GM18867 (cell line): ENCODE measurements at regions not wholly inside any gene's neighbourhood (a gene's known extent, or its start where the extent isn't known, plus 50 kb on each side); places are given as distances from the start of the nearest gene placed in this dataset.

ENCODE experiments used
- ATAC-seq: cut with Tn5 transposase; IDR thresholded peaks from one replicate; pipeline ENCODE4 v1.9.1; 2021; ENCODE audit warnings: mild to moderate bottlenecking, moderate library complexity; ENCODE audit not compliant: unreplicated experiment

DNA sequence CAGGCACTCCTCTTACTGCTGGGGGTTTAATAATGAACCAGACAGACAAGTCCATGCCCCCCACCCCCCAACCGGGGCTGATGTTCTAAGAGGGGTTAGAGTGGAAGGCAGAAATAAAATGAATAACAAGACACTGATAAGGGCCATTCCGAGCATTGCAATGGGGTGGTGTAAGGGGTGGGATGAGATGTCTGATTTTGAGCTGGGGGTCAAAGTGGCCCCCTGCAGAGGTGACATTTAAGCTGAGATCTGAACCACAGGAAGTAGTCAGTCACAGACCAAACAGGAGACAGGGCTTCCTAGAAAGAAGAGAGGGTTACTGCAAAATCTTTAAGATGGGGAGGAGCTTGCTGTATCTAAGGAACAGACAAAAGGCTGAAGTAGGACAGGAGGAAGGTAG, 180.6 kb upstream of the SH3BP4 start:
- ATAC-seq, result no peak

DNA sequence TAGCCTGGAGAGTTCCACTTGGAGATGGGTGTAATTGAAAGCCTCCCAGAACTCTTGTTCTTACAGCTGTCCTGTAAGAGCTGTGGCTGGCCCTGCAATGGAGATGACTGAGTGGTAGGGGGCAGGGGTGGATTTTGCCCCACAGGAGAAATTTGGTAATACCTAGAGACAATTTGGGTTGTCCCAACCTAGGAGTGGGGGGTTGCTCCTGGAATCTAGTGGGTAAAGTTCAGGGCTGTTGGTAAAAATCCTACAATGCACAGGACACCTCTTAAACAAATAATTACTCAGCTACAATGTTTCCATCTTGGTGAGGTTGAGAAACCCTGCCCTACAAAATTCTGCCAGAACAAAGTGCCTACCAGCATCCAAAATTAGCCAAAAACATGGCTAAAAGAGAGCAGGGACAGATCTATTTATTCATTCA, 181.1 kb upstream of the SH3BP4 start:
- ATAC-seq, result no peak

DNA sequence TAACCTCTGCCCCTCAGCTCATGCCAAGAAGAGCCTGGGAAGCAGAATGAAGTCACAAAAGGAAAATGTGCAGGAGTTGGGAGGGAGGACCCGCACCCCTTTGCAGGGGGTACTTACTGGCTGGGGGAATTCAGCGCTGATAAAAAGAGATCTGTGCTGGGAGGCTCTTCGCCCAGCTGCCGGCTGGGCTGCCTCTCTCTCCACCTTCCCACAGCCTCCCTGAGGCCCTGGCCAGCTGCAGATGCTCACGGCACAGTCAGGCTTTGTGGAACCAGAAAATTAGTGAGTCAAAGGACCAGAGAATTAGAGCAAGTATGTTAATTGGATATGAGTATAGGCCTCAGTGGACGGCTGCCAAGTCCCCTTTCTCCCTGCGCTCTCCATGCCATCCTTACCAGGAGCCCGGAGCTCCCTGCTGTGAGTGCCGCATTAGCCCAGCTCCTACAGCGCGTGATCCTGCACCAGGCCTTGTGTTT, 181.7 kb upstream of the SH3BP4 start:
- ATAC-seq, result no peak

DNA sequence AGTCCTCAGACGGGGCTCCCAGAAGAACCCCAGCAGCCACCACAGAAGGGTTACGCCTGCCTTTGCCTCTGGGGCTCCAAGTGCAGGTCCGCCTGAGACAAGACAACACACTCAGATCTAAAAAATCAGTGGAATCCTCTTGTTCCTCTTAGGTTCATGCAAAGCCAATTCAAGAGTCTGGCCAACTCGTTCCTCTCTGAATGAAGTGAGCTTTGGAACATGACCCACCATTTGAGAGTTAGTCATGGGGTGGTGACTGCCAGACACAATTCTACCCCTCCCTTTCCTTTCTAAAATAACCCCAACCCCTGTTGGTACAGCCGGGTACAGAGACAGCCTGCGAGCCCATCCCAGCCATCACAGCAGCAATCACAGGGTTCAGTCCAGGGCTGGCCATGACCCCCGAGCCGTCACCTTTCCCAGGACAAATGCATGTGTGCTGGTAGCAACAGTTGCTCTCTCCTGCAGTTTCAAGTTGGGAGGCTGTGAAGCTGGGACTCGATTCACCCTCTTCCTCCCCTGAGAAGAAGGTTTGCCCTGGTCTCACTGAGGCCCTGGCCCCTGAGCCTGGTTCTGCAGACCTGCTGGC, 183.1 kb upstream of the SH3BP4 start:
- ATAC-seq, result no peak

DNA sequence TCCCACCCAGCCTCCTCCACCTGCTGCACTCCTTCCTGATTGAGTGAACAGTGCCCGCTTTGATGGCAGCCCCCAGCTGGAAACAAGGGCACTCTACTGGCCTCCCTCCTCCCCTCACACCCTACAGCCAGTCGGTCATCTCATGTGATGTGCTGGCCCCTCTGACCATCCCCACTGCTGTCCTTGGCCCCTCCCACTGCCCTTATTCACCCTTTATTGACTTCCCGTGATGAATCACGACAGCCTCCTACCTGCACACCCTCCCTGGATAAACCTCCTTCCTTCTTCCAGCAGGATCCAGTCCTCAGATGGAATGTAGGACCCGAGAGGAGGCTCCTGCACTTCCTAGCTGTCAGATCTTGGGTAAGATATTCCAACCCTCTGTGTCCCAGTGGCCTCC, 186.5 kb upstream of the SH3BP4 start:
- no peak for ATAC-seq

DNA sequence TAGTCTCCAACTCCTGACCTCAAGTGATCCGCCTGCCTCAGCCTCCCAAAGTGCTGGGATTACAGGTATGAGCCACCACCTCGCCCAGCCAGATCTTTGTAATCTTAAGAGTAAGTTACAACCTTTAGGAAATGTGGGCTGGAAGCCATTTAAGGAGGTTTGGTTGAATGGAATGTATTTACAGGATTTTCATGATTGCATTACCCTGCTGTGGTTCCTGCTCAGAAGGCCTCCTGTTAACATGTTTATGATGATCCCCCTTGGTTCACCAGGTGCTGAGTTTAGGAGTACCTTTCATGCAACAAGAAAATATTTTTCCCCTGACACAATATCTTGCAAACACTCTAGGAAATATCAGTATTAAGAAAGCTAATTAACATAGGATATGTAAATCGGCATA, 187.4 kb upstream of the SH3BP4 start:
- ATAC-seq, result no peak

DNA sequence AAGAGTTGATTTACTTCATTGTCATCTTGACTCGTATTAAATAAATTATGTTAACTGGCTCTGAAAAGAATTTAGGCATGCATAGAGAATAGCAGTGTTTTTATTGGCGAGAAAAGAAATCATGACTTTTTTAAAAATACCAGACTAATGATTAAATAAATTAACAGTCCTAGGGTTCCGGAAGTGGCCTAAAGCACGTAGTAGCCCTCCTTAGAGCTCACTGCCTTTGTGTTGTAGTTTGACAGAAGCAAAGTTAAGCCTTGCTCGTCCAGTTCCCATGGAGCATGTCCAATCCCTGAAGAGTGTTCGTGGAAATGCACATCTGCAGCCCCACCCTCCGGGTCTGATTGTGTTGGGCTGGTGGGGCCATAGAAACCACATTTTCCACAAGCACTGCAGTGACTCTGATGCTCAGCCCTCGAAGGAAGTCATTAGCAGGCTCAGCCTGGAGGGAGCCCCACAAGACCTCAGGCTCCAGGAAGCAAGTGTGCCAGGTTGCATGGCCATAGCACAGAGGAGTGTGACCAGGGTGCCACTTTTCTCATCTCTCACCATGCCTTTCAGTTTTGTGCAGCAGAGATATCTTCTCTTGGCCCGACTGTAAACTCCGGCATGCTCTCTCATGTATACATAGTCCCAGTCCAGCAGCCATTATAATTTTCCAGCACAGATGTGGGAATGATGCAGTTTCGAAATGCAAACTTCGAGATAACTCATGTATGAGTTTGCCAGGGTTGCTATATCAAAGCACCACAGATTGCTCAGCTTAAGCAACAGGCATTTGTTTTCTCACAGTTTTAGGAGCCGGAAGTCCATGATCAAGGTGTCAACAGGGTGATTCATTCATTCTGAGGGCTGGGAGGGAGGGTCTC, 188.6 kb upstream of the SH3BP4 start:
- ATAC-seq, result no peak

DNA sequence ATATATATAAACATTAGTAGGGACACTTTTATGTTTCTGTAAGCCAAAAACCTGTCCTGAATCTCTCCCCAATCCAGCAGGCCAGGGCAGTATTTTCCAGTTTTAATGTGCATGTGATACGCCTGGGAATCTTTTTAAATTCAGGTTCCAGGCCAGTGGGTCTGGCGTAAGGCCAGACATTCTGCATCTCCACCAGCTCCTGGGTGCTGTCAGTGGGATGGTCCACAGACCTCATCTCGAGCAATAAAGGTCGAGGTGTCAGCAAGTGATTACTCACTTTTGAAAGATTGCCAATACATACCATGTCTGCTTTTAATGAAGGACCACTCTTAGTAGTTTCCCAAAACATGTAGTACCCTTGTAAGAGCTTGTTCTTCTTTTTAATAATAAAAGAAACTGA, 189.9 kb upstream of the SH3BP4 start:
- no peak for ATAC-seq

DNA sequence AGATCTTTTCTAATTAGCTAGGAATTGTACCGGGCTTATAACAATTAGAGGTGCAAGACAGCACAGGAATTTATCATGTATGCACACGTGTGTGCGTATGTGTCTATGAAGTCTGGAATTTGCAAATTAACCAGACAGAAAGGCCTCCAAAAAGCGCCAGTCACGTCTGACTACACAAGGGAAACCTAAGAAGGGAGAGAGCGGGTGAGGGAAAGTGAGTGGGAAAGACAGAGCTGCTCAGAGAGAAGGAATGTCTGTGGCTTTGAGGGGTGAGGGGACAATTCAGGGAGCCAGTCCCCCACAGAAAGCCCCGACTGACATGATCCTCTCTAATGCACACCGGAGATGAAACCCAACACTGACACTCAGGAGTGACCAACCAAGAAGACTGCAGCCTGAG, 197.7 kb upstream of the SH3BP4 start:
- ATAC-seq, result no peak

DNA sequence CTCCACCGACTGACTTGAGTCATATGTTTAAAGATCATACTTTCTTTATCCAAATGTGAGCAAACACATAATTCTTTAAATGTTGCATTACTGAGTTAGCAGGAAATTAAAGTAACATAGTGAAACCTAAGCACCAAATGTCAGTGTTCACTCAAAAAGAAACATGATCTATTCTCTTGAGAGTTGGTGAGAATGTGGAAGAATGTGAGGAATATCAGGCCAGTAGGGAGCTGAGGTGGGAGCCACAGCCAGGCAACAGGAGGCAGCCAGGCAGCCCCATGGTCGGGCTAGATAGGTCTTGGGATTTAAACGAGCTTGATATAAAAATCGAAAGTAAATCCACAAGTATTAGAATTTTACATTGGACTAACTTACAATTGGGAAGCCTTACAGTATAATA, 198.1 kb upstream of the SH3BP4 start:
- no peak for ATAC-seq

DNA sequence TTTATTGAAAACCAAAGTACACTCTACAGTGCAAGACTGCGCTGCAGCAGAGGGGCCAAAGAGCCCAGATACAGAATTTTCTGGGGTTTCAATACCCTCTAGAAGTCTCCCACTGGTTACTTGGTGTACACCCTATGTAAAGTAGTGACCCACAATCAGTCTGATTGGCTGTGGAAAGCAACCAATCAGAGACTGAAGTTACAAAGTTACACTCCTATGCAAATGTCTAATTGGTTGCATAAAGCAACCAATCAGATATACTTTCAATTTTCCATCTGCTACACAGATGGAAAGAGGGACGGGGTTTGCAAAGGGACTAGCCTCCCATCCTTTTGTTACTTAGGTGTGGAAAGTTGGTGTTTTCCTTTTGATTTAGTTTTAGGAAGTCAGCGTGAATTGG, 198.9 kb upstream of the SH3BP4 start:
- ATAC-seq, result no peak

DNA sequence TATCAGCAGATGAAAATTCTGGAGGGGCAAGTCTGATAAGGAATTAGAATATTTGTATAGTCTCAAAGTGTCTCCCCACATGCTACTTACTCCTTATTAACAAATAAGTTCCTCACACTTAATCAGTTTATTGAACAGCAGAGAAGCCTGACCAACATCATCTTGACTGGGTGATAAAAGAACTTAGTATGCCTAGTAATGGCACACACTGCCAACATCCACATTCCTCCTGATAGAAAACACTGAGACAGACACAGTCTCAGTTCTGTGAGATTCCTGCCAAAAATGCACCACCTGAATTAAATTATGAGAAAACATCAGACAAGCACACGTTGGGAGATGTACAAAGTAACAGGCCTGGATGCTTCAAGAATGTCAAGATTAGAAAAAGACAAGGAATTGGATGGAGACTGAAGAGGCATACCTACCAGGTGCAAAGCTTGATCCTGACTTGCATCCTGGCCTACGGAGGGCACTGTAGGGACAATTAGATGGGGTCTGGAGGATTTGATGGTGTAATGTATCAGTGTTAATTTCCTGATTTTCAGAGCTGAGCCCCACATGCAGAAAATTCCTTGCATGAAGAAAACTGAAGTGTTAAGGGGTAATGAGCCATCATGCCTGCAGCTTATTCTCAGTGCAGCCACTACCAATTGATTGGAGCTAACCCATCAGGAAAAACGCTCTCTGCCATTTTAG, 200.4 kb upstream of the SH3BP4 start:
- no peak for ATAC-seq

DNA sequence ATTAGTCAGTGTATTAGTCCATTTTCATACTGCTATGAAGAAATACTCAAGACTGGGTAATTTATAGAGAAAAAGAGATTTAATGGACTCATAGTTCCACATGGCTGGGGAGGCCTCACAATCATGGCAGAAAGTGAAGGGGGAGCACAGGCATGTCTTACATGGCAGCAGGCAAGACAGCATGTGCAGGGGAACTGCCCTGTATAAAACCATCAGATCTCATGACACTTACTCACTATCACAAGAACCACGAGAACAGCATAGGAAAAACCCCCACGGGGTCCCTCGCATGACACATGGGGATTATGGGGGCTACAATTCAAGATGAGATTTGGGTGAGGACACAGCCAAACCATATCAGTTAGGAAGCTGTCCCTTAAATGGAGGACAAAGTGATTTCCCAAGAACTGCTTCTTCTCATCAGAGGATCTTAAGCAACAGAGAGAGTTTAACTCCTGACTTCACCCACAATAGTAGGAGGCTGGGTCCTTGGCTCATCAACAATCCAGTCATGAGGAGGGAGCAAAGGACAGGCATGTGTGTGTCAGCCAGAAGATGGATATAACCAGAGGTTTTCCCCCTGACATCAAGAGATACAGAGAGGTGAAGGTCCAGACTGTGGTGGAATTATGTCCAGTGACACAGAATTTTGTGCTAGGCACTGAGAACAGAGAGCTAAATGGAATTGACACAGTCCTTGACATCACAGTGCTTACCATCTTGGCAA, 203.8 kb upstream of the SH3BP4 start:
- no peak for ATAC-seq

DNA sequence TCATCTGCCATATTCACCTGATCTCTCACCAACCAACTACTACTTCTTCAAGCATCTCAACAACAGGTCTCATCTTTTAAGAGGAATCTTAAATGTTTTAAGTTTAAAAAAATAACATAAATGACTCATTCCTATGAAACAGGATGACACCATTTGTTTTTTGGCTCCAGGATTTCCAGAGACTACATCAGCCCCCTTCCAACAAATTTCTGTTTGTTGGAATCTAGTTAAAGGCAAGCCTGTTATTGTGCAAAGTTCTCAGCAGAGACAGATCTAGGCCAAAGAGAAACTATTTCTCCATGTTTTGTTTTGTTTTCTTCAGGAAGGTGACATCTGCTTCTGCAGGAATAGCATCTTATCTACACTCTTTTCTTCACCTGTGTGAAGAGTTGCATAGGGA, 204.8 kb upstream of the SH3BP4 start:
- no peak for ATAC-seq

DNA sequence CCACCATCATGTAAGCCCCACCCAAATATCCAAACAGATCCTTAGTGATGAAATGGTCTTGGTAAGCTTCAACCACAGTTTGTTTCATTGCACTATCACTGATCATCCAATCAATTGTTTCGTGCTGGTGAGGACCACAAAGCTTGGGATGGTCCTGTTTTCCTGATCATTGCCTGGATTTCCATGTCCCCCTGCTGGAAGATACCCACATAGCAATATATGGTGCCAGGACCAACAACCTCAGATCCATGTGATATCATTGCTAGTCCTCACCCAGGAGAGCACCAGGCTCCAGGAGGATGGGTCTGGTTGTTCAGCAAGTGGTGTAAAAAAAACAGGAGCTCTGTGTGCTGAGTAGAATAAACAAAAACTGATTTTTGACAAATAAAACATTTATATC, 206.5 kb upstream of the SH3BP4 start:
- ATAC-seq, result no peak

DNA sequence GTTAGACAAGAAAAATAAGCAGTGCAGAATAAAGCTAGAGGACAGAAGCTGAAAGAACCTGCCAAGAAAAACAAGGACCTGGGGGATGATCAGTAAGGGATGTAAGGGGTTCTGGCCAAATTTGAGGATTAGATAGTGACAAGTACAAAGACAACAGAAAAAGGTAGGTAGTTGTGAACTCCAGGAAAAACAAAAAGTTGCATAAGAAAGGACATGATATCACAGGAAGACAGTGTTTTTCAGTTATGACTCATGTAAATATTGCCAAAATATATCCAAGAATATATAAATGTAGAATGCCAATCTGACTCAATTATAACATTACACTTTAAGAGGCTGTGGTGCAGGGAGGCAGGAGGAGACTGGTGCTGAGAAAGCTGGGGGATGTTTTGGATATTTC, 209.8 kb upstream of the SH3BP4 start:
- no peak for ATAC-seq

DNA sequence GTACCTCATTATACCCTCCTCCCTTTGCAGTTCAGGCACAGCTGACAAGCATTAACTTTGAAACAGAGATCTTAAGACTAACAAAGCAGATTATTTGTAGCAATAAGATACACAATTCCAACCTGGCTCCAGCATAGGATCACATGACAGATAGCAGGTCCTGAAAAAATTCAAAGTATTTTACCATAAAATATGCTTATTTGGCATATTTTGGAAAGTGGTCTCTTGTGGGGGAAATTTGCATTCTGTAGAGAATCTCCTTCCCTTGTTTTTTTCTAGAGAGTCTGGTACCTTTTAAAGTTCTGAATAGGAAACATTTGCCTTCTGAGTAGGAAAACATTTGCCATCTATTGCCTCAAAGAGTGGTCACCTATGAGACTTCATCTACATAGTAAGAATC, 212.8 kb upstream of the SH3BP4 start:
- ATAC-seq, result no peak

DNA sequence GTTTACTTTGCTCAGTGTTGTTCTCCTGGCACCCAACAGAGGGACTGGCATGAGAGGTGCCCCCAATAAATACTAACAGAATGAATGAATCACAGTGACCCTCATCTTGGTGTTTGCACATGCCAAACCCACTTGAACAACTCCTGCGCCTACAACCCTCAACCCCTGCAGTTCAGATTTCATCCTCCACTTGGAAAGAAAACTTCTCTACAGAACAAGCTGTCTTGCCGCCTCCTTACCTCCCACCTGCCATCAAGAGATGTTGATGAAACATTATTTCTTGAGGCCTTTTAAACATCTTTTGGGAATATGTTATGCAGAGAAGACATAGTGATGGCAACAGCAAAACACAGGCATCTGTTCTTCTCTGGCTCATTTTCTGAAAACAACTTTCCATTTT, 216.0 kb upstream of the SH3BP4 start:
- no peak for ATAC-seq

DNA sequence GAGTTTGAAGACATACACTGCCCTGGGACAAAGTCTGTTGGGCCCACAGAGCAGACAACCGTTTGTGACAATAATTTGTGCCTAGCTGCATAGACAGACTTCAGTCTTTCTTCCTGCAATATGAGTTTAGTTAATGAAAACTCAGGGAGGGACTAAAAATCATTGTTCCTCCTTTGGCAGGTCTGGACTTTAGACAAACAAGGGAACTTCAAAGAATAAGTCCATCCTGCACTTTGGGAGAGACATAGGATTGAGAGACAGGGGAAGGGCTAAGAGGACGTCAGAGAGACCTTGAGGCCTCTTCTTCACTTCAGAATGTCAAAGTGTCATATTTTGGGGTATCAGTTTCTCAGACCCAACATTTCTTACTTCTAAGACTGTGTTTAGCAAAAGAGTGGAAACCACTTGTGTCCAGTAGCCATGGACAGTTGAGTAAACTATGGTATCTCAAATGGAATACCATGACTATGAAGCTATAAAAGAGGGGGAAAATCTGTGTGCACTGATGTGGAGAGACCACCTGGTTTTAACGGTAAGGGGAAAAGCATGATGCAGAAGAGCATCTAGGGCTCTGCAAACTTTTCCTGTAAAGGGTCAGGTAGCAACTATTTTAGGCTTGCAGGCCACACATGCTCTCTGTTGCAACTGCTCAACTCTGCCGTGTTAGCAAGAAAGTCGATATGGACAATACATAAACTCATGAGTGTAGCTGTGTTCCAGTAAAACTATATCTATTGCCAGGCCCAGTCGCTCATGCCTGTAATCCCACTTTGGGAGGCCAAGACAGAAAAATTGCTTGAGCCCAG, 217.8 kb upstream of the SH3BP4 start:
- no peak for ATAC-seq

DNA sequence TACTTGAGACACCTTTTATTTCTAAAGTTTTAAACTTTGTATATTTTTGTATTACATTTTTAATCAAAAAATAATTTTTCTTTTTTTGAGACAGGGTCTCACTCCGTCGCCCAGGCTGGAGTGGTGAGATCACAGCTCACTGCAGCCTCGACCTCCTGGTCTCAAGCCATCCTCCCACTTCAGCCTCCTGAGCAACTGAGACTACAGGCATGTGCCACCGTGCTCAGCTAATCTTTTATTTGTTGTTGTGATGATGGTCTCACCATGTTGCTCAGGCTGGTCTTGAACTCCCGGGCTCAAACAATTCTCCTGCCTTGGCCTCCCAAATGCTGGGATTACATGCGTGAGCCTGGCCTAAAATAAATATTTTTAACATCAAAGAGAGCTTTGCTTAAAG, 218.7 kb upstream of the SH3BP4 start:
- ATAC-seq, result no peak
